Adrenal gland (tissue), 5 donors: ENCODE measurements at regions not wholly inside any gene's neighbourhood (a gene's known extent, or its start where the extent isn't known, plus 50 kb on each side); places are given as distances from the start of the nearest gene placed in this dataset.

Experiments used
- CTCF ChIP-seq, 6 experiments: fragments of 450-650 bp in 4 of 6; fragments of 200-600 bp in 2 of 6; sonication (generic) in 1 of 6; IDR thresholded peaks; 1 replicate in 5 of 6; 2 replicates in 1 of 6; pipeline versions ENCODE4 v1.5.1 to v1.8.0; 2016 to 2021; ENCODE audit warnings: antibody characterized with exemption in 6 of 6, mild to moderate bottlenecking in 2 of 6, moderate library complexity in 1 of 6
- POLR2A ChIP-seq, 2 donors: fragments of 450-650 bp; IDR thresholded peaks; one replicate each; pipeline ENCODE4 v1.6.1; 2017; ENCODE audit warnings: antibody characterized with exemption in 2 of 2, mild to moderate bottlenecking in 2 of 2, moderate library complexity in 1 of 2
- donor health status: DM: no; HTN: no; CAD: no.

- TF ChIP-seq CTCF (IDR thresholded peaks at IDR 0.05) (no peak), POLR2A (IDR thresholded peaks at IDR 0.05) (no peak)
Observed at GRCh38 chr7:69534461-69535041, 63.7 kb upstream of the AUTS2 start.
